Fibroblast of skin of back (primary cell): ENCODE measurements at regions not wholly inside any gene's neighbourhood (a gene's known extent, or its start where the extent isn't known, plus 50 kb on each side); places are given as distances from the start of the nearest gene placed in this dataset.
A peak's percentile ranks its signal among the peaks of the same experiment; 100 is the strongest.
"Not testable (repeated sequence)": the region's sequence is repeated elsewhere in the genome, so short reads cannot be mapped to it uniquely, and the experiment has no call there.

ENCODE experiments used
- DNase-seq: peaks from one replicate; pipeline ENCODE4 v3.0.0-alpha.2; 2013

DNA sequence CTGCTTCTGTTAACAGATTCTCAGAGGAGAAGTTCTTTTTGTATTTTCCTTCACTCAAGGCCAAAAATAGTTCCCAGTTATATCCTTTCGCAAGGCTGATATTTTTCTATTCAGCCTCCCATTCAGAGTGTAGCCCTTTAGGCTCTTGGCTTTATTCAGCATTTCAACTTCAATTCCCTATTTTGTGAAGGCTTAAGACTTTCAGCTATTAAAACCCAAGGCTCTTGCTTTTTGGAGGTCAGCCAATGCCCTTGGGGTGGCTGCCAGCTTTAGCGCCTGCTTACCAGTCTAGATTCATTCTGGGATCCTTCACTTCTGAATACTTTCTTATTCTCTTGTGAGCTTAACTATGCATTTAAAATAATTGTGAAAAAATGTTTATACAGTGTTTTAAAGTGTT lies 57.3 kb upstream of the ADGRA3 start:
- DNase-seq: peak; percentile 30

DNA sequence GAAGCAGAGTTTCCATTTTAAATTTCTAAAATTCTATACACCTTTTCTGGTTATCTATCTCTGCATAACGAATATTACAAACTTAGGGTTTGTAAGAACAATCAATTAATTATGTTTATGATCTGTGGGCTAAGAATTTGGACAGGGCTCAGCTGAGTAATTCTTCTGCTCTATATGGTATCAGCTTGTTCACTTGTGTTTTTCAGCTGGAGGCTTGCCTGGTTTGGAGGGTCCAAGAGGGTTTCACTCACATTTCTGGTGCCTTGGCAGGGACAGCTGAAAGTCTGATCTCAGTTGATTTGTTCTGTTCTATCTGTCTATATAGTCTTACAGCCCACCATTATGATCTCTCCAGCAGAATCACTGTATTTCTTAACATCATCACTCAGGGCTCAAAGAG lies 57.8 kb upstream of the ADGRA3 start:
- no peak for DNase-seq

DNA sequence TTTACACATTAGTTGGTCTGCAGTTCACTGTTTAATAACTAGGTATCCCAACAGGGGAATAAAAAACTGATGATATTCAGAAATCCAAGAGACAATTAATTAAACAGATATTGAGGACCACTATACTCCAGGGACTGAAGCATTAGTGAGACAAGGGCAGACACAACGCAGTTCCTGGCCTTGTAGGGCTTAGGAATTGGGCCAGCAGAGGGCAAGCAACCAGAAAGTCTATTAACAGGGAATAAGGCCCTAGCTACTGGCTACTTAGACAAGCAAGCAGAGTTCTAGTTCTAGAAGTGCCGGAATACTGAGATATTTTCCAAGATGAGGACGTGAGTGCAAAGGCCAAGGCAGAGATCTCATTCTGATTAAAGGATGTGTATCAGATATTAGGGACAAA lies 58.6 kb upstream of the ADGRA3 start:
- no peak for DNase-seq

DNA sequence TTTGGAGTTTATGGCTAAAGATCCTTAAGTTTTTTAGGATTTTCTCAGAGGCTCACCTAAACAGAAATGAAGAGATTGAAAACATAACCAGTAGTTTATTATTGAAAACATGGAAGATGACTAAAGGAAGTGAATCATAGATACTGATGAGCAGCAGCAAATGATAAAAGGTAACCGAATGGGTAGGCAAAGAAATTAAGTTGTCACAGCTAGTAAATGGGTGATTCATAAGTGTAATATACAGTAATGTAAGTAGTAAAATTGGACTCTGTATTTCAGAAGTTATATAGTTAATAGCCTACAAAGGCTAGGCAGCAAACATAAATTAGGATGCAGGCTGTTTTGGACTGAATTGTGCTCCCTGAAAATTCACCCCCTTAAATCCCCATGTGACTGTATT lies 59.0 kb upstream of the ADGRA3 start:
- DNase-seq: no peak

DNA sequence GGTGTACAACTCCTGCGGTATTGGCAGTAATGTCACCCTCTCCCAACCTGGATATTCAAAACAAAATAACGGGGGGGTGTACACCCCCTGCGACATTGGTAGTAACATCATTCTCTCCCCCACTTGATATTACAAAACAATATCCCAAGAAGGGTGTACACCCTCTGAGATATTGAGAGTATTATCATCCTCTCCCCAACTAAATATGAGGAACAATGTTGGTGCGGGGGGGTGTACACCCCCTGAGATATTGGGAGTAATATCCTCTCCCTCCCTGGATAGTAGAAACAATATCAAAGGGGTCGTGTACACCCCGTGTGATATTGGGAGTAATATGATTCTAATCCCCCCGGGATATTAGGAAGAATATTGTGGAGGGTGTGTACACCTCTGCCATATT lies 71.4 kb upstream of the ADGRA3 start:
- no peak for DNase-seq

DNA sequence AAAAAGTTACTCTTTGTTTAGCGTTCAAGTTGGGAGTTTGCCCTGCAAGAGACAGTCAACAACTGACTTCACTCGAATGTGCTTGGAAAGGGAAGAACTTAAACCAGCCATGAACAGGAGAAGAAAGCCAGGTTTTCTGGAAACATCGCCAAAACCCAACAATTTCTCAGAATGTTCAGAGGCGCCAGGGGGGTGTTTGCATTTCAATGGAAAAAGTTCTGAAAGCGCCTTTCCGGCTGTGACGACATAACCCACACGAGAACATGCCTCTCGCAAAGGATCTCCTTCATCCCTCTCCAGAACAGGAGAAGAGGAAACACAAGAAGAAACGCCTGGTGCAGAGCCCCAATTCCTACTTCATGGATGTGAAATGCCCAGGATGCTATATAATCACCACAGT lies 78.1 kb upstream of the ADGRA3 start:
- no peak for DNase-seq

DNA sequence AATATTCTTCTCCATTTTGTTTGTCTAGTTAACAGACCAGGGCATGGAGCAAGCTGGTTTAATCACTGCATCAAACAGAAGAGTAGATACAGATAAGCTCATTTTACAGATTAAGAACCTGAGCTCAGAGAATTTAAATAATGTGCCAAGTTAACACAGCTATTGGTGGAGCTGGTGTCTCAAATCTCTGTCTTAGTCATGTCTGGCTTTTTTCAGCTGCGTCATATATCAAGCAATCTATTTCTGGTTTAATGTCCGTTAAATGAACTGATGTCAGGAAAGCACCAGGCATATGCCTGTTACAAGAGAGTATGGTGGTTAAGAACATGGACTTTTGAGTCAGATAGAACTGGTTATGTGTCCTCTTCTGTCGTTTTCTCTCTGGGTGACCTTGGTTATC lies 79.8 kb upstream of the ADGRA3 start:
- no peak for DNase-seq

DNA sequence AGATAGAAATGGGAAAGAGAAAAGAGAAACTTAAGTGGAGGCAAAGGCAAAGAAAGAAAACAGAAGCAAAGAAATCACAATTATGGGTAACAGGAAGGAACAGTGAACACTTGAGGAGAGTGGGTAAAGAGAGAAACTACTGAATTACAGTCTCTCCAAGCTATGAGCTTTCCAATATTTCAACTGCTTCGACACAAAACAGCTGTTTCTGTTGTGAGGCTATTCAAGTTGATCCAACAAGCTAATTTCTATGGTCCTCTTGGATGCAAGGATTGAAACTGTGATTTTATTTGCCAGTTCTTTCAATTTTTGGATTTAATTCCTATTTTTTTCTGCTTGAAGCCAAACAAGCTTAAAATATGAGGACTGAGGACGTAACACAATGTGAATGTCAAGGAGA lies 80.5 kb upstream of the ADGRA3 start:
- no peak for DNase-seq

DNA sequence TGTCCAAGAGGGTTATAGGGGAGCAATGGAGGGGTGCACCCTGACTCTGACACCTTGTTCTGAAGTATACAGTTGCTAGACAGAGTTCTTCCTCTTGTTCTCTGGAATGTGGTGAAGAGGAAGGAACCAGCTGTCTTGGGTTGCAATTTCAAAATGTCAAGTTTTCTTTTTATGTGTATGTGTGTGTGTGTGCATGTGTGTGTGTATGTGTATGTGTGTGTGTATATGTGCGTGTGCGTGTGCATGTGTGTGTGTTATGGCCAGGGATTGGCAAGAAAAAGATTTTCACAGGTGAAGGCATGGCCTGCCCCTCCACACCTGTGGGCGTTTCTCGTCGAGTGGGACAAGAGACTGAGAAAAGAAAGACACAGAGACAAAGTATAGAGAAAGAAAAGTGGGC lies 81.6 kb upstream of the ADGRA3 start:
- DNase-seq: no peak

DNA sequence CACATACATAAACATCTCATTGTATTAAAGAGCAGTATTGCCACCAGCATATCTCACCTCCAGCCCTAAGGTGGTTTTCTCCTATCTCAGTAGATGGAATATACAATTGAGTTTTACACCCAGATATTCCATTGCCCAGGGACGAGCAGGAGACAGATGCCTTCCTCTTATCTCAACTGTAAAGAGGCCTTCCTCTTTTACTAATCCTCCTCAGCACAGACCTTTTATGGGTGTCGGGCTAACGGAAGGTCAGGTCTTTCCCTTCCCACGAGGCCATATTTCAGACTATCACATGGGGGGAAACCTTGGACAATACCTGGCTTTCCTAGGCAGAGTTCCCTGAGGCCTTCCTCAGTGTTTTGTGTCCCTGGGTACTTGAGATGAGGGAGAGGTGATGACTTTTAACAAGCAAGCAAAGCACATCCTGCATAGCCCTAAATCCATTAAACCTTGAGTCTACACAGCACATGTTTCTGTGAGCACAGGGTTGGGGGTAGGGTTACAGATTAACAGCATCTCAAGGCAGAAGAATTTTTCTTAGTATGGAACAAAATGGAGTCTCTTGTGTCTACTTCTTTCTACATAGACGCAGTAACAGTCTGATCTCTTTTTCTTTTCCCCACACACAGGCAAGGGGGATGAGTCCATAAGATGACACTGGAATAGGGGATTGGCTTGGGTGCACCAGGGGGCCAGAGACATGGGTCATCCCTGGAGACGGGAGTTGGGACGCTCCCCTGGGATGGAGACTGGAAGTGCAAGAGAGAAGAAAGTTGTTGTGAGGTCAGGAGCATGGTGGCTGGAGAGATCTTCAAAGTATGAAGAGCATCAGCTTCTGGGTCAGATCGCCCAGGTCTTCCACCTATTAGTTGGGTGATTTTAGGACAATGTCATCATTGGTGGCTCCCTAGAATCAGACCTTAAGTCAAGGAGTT lies 82.5 kb upstream of the ADGRA3 start:
- DNase-seq: not testable (repeated sequence)

DNA sequence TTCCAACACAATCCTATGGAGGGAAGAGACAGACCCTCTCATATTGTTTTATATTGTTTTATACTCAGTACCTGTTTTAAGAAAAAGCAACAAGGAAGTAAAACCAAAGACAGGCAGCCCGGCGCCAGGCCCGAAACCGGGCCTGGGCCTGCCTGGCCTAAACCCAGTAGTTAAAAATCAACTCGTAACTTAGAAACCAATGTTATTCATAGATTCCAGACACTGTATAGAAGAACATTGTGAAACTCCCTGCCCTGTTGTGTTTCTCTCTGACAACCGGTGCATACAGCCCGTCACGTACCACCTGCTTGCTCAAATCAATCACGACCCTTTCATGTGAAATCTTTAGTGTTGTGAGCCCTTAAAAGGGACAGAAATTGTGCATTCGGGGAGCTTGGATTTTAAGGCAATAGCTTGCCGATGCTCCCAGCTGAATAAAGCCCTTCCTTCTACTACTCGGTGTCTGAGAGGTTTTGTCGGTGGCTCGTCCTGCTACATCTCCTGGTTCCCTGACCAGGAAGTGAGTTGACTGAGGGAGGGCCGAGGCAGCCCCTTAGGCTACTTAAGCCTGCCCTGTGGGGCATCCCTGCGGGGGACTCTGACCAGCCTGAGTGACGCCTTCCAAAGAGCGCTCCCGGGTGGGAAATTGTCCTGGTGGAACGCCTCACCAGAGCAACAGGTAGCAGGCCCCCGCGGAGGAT lies 83.5 kb upstream of the ADGRA3 start:
- not testable (repeated sequence) for DNase-seq

DNA sequence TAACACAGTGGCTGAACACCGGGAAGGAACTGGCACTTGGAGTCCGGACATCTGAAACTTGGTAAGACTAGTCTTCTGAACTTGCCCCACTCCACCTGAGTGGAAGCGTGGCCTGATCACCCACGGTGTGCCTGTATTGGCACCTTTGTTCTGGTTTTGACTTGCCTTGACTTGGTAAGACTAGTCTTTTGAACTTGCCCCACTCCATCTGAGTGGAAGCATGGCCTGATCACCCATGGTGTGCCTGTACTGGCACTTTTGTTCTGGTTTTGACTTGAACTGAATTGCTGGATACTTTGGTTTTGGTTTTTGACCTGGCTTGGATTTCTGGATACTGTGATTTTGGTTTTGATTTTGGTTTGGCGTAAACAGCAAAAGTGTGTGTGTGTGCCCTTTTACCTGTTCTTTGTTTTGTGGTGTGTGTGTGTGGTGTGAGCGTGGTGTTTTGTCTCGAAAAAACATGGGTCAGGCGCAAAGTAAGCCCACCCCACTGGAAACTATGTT lies 84.1 kb upstream of the ADGRA3 start:
- not testable (repeated sequence) for DNase-seq

DNA sequence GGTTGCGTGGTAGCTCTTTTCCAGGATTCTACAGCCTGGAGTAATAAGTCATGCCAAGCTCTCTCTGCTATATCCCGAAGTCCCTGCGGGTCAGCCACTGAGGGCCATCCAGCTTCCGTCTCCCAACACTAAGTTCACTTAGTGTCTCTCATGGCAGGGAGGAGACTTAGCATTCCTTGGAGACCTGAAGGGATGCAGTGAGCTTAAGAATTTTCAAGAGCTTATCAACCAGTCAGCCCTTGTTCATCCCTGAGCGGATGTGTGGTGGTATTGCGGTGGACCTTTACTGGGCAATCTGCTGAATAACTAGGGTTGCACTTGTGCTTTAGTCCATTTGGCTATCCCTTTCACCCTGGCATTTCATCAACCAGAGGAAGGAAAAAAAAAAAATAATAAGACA lies 85.8 kb upstream of the ADGRA3 start:
- DNase-seq: not testable (repeated sequence)

DNA sequence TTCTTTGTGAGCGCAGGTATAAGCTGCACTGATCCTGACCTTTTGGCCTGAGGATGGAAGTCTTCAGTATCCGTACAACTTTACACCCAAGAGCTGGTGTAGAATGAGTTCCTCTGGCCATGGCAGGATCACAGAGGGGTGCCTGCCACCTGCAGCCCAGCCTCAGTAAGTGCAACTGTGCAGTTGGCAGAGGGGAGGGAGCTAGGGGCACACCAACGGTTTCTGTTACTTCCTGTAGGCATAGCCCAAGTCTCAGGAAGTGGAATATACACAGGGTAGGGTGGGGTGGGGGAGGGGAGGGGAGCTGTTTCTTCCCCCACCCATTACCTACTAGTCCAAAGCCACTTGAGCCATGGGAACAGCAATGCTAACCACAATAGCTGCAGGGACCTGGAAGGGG lies 85.4 kb upstream of the GBA3 start:
- DNase-seq: peak; percentile 16

DNA sequence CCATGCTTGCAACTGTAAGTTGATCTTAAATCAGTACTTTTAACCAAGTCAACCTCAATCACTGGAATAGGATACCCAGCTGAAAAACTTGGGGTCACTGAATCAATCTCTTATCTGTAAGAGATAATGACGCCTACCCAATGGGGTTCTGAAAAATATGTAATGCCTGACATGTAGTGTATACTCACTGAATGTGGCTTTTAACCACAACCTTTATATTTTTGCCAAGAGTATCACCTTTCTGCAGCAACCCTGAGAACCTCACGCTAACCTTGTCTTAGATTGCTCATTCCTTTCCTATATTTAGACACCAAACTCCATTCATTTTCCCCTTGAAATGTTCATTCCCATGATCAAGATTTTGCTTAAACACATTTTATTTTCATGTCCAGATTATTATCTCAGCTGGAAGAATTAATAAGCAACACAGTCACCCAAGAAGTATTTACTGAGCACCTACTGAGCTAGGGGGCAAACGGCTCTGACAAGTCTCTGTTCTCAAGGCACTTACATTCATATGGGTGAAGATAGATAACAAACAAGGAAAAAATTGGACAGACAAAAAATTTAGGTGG lies 82.7 kb upstream of the GBA3 start:
- DNase-seq: not testable (repeated sequence)

DNA sequence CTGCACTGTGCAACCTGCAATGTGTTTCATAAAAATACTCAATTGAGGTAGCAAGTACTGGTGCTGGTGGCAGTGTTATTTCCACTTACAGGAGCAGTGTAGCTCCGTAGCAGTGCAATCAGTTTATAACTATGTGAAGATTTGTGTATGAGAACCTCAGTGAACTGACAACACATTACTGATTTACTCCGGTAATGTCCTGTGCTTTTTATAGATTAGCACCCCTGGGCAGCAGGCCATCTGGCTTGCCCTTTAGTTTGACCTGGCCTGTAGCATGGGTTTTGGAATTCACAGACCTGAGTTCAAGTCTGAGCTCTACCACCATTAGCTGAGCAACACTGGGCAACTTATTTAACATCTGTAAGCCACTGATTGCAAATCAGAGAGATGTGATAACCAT lies 78.6 kb upstream of the GBA3 start:
- DNase-seq: no peak

DNA sequence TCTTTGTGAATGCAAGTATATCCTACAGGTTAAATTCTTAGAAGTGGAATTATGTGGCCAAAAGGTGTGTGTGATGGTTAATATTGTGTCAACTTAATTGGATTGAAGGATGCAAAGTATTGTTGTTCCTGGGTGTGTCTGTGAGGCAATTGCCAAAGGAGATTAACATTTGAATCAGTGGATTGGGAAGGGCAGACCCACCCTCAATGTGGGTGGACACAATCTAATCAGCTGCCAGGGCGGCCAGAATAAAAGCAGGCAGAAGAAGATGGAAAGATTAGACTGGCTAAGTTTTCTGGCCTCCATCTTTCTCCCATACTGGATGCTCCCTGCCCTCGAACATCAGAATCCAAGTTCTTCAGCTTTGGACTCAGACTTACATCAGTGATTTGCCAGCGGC lies 76.2 kb upstream of the GBA3 start:
- DNase-seq: no peak

DNA sequence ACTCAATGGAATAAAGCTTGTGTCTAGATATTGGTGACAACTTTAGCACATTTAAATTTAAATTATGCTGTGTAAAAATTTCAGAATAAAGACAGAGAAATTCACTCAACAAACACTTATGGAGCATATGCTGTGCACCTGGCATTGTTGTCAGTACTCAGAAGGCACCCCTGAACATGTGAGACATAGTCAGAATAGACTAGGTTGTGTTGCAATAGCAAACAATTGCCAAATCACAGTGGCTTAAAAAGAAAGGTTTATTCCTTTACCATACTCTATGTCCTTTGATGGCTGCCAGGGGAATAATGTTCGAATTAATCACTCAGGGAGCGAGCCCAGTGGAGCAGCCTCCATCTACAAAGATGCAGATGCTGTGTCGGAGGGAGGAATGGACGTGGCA lies 72.6 kb upstream of the GBA3 start:
- DNase-seq: not testable (repeated sequence)

DNA sequence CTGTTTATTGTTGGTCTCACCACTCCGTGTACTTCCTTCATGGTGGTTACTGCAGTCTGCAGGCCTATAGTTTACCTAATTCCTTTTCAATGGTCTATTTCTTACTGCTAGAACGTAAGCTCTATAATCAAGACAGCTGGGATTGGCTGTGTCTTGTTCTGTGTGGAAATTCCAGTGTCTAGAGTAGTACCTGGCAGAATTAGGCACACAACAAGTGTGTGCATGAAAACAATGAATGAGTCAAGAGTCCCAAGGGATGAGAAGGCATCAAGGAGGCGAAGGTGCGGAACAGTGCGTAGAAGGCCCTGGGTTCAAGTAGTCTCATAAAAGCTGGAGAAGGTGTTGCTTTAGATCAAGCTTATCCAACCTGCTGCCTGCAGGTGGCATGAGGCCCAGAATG lies 70.8 kb upstream of the GBA3 start:
- DNase-seq: not testable (repeated sequence)

DNA sequence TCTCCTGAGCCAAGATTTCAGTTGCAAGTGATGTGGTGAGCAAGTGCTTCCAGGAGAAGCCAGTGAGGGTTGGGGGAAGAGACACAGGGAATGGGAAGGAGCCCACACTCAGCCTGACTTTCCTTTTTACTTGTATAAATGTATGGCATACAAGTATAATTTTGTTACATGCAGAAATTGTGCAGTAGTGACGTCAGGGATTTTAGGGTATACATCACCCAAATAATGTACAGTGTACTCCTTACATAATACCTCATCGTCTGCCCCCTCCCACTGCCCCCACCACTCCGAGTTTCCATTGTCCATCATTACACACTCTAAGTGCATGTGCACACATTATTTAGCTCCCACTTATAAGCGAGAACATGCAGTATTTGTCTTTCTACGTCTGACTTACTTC lies 68.7 kb upstream of the GBA3 start:
- DNase-seq: not testable (repeated sequence)

DNA sequence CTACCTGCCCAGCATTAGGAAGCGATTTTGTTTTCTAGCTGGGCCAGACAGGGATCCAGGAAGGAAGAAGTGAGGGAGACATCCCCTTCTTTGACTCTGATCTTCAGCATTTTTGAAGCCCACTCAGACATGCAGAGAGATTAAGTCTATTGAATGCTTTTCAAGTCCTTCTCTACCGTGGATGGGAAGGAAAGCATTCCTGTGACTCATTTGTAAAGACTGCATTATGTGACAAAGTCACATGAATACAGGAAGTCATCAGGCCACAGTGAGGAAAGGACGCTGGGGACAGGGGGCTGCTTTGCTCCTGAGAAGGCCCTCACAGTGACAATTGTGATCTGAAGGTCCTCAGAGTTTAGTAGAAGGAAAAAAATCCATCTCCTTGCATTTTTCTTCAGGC lies 67.4 kb upstream of the GBA3 start:
- DNase-seq: peak; percentile 75

DNA sequence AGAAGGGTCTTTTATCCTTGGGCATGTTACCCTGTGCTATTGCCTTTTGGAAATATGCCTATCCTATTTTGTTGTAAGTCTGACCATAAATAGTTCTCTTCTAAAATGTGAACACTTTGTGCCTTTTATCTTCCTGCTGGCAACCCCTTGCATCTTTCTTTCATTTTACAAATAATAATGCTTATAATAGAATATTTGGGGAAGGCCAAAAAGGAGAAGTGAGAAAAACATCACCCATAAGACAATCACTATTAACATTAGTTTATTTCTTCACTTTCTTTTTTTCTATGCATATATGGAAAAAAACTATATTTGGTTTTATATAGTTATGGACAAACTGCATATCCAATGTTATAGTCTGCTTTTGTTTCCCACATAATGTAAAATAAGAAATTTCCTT lies 64.9 kb upstream of the GBA3 start:
- not testable (repeated sequence) for DNase-seq
